ENCODE measurements at regions not wholly inside any gene's neighbourhood (a gene's known extent, or its start where the extent isn't known, plus 50 kb on each side); places are given as distances from the start of the nearest gene placed in this dataset.
"Not testable (repeated sequence)": the region's sequence is repeated elsewhere in the genome, so short reads cannot be mapped to it uniquely, and the experiment has no call there.

GRCh38 chr12:124216966-124217365 is 77.9 kb upstream of the RFLNA start:
- H3K27me3 ChIP-seq, result peaks cover 0 to 8% of the 10 kb centered on the region in 2 donors
- no peak for TF ChIP-seq CTCF (IDR thresholded peaks at IDR 0.05)
- H3K36me3 ChIP-seq, result peaks cover 0 to 3% (median 0%) of the 10 kb centered on the region in 3 donors
- H3K4me3 ChIP-seq, result no peak overlapping the region
- intact Hi-C loops (cut with DNase I; ENCODE audit: low total_unique reads), result no loop called here
- H3K9me3 ChIP-seq, result peaks cover 3 to 19% (median 13%) of the 10 kb centered on the region in 3 donors
- H3K4me1 ChIP-seq, result no peaks in the 10 kb centered on the region
- no peak for DNase-seq
- no peak overlapping the region for H3K27ac ChIP-seq

GRCh38 chr12:124217508-124218242 is 77.2 kb upstream of the RFLNA start:
- Histone ChIP-seq H3K36me3 (peaks cover 0 to 3% (median 0%) of the 10 kb centered on the region in 3 donors), H3K4me3 (no peak overlapping the region), H3K9me3 (peaks cover 3 to 19% (median 13%) of the 10 kb centered on the region in 3 donors), H3K4me1 (no peaks in the 10 kb centered on the region), H3K27me3 (peaks cover 0 to 12% of the 10 kb centered on the region in 2 donors), H3K27ac (no peak overlapping the region)
- TF ChIP-seq CTCF (IDR thresholded peaks at IDR 0.05), result no peak
- DNase-seq, result no peak
- intact Hi-C loops (cut with DNase I; ENCODE audit: low total_unique reads), result no loop called here

- Histone ChIP-seq H3K4me1 (no peaks in the 10 kb centered on the region), H3K27me3 (peaks cover 0 to 16% of the 10 kb centered on the region in 2 donors), H3K27ac (no peak overlapping the region), H3K36me3 (peaks cover 0 to 3% (median 0%) of the 10 kb centered on the region in 3 donors), H3K9me3 (peaks cover 3 to 19% (median 13%) of the 10 kb centered on the region in 3 donors), H3K4me3 (no peak overlapping the region)
- intact Hi-C loops (cut with DNase I; ENCODE audit: low total_unique reads), result no loop called here
- DNase-seq, result no peak
- TF ChIP-seq CTCF (IDR thresholded peaks at IDR 0.05), result no peak
Measured at GRCh38 chr12:124218243-124218560, 76.7 kb upstream of the RFLNA start.

GRCh38 chr12:124218650-124219049 is 76.2 kb upstream of the RFLNA start:
- H3K4me3 ChIP-seq; DNase-seq; intact Hi-C loops (cut with DNase I; ENCODE audit: low total_unique reads); H3K36me3 ChIP-seq; H3K27ac ChIP-seq; H3K4me1 ChIP-seq: not testable (repeated sequence)
- H3K27me3 ChIP-seq, result peaks cover 0 to 16% of the 10 kb centered on the region in 2 donors
- peaks cover 3 to 19% (median 13%) of the 10 kb centered on the region in 3 donors for H3K9me3 ChIP-seq

- DNase-seq, result no peak
- Histone ChIP-seq H3K4me3 (no peak overlapping the region), H3K27me3 (peaks cover 0 to 20% of the 10 kb centered on the region in 2 donors), H3K27ac (no peak overlapping the region), H3K9me3 (peaks cover 0 to 7% (median 3%) of the 10 kb centered on the region in 3 donors), H3K4me1 (no peaks in the 10 kb centered on the region), H3K36me3 (no peaks in the 10 kb centered on the region)
- intact Hi-C loops (cut with DNase I; ENCODE audit: low total_unique reads), result no loop called here
- no peak for TF ChIP-seq CTCF (IDR thresholded peaks at IDR 0.05)
Measured at GRCh38 chr12:124222368-124223245, 72.3 kb upstream of the RFLNA start.

GRCh38 chr12:124223733-124224138 is 71.2 kb upstream of the RFLNA start:
- intact Hi-C loops (cut with DNase I; ENCODE audit: low total_unique reads); H3K4me1 ChIP-seq; H3K4me3 ChIP-seq; H3K9me3 ChIP-seq; DNase-seq; H3K27ac ChIP-seq; H3K36me3 ChIP-seq: not testable (repeated sequence)
- peaks cover 0 to 23% of the 10 kb centered on the region in 2 donors for H3K27me3 ChIP-seq
